HG03039 (cell line): ENCODE measurements at regions not wholly inside any gene's neighbourhood (a gene's known extent, or its start where the extent isn't known, plus 50 kb on each side); places are given as distances from the start of the nearest gene placed in this dataset.

Experiments used
- ATAC-seq: cut with Tn5 transposase; IDR thresholded peaks from one replicate; pipeline ENCODE4 v1.9.1; 2021; ENCODE audit warnings: mild to moderate bottlenecking, moderate library complexity; ENCODE audit not compliant: unreplicated experiment

DNA sequence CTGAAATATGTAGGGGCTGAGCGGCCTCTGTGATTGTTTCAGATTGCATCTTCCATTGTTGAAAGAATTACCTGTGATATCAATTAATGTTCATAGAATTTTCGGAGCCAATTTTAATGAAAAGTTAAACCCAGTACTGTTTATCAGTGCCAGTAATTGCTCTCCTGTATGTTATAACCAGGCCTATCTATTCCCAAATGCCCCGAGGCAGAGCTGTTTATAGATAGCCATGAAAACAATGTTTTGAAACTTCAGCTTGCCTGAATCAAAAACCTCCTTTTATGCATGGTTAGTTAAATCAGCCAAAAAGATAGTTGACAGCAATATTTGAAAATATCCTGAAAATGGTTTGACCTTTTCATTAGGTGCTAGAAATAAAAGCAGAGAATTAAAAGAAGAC, 50.1 kb upstream of the HDAC9 start:
- no peak for ATAC-seq
